MCF 10A (cell line): ENCODE measurements at regions not wholly inside any gene's neighbourhood (a gene's known extent, or its start where the extent isn't known, plus 50 kb on each side); places are given as distances from the start of the nearest gene placed in this dataset.

Source experiments
- BruUV-seq: library from RNA; stranded (reverse); fragments of 400-500 nt; replicated peaks from 2 replicates; lab custom pipeline; 2021; lab: Mats Ljungman, UMichigan
- CTCF ChIA-PET: fragments of 300-600 bp; sonication (Branson Sonifier 250); formaldehyde crosslinking; extraction: SDS; loops from one replicate; lab custom pipeline; 2021; ENCODE audit warnings: antibody characterized with exemption, inconsistent platforms; lab: Yijun Ruan, JAX
- POLR2A ChIA-PET: fragments of 300-600, 350-650 bp; sonication (Branson Sonifier 250); formaldehyde crosslinking; extraction: SDS; loops from one replicate; lab custom pipeline; 2020; ENCODE audit warnings: antibody characterized with exemption, inconsistent platforms; lab: Yijun Ruan, JAX
- DNase-seq: peaks from one replicate; pipeline ENCODE4 v3.0.0-alpha.2; 2018; ENCODE audit not compliant: unreplicated experiment
- H3K27ac Mint-ChIP-seq: one replicate; pipeline ENCODE4 v1.8.0; 2022; ENCODE audit warnings: mild to moderate bottlenecking, low read depth, mixed read lengths; ENCODE audit not compliant: unreplicated experiment
- H3K27me3 Mint-ChIP-seq: one replicate; pipeline ENCODE4 v1.8.0; 2022; ENCODE audit warnings: mixed read lengths; ENCODE audit not compliant: insufficient read depth, unreplicated experiment
- H3K36me3 Mint-ChIP-seq: one replicate; pipeline ENCODE4 v1.8.0; 2022; ENCODE audit warnings: mild to moderate bottlenecking, moderate library complexity, mixed read lengths; ENCODE audit not compliant: insufficient read depth, unreplicated experiment
- H3K4me1 Mint-ChIP-seq: one replicate; pipeline ENCODE4 v1.8.0; 2022; ENCODE audit warnings: mixed read lengths; ENCODE audit not compliant: insufficient read depth, unreplicated experiment
- H3K4me3 Mint-ChIP-seq: one replicate; pipeline ENCODE4 v1.8.0; 2022; ENCODE audit warnings: mild to moderate bottlenecking, moderate library complexity, mixed read lengths; ENCODE audit not compliant: unreplicated experiment
- H3K9me3 Mint-ChIP-seq: one replicate; pipeline ENCODE4 v1.8.0; 2022; ENCODE audit warnings: mixed read lengths; ENCODE audit not compliant: unreplicated experiment
- CTCF ChIP-seq: fragments of 200-600 bp; IDR thresholded peaks from one replicate; pipeline ENCODE4 v1.8.0; 2022; ENCODE audit warnings: antibody characterized with exemption, mild to moderate bottlenecking; ENCODE audit not compliant: unreplicated experiment
- intact Hi-C: fragments of 100-400 bp; cut with micrococcal nuclease; formaldehyde crosslinking; loops from 2 replicates; pipeline ENCODE4 v1.14.1; 2022

- DNase-seq, result no peak
- Mint-ChIP-seq H3K27ac (no peak overlapping the region), H3K9me3 (no peaks in the 10 kb centered on the region), H3K36me3 (no peaks in the 10 kb centered on the region), H3K4me3 (no peak overlapping the region), H3K27me3 (no peaks in the 10 kb centered on the region), H3K4me1 (no peaks in the 10 kb centered on the region)
- intact Hi-C loops, result no loop called here
- no peak for TF ChIP-seq CTCF
- POLR2A ChIA-PET, result no interaction called here
- CTCF ChIA-PET, result interaction anchor here (1.1 to 1.5 kb wide), 2 partner anchors 11 to 221 kb away, joined by 3 read pairs; no protein-coding TSS in a partner anchor
- BruUV-seq, result no TSS peak
Observed at GRCh38 chr1:181204530-181204929, 116.0 kb downstream of the IER5 start.

GRCh38 chr1:181205901-181206300 is 117.4 kb downstream of the IER5 start:
- Mint-ChIP-seq H3K27ac (no peak overlapping the region), H3K4me1 (no peaks in the 10 kb centered on the region), H3K9me3 (no peaks in the 10 kb centered on the region), H3K4me3 (no peak overlapping the region), H3K27me3 (no peaks in the 10 kb centered on the region), H3K36me3 (no peaks in the 10 kb centered on the region)
- ChIA-PET CTCF (interaction anchor here (1.0 to 1.8 kb wide), 2 partner anchors 16 to 219 kb away, joined by 4 read pairs; no protein-coding TSS in a partner anchor), POLR2A (no interaction called here)
- DNase-seq, result no peak
- intact Hi-C loops, result no loop called here
- no peak for TF ChIP-seq CTCF
- no TSS peak for BruUV-seq

- intact Hi-C loops, result no loop called here
- BruUV-seq, result no TSS peak
- Mint-ChIP-seq H3K4me3 (no peak overlapping the region), H3K4me1 (no peaks in the 10 kb centered on the region), H3K27ac (no peak overlapping the region), H3K27me3 (no peaks in the 10 kb centered on the region), H3K36me3 (no peaks in the 10 kb centered on the region), H3K9me3 (no peaks in the 10 kb centered on the region)
- POLR2A ChIA-PET, result no interaction called here
- CTCF ChIA-PET, result interaction anchor here (1.2 to 3.2 kb wide), 4 partner anchors 15 to 219 kb away, joined by 3 to 11 read pairs (median 5); no protein-coding TSS in a partner anchor
- no peak for DNase-seq
- no peak for TF ChIP-seq CTCF
Observed at GRCh38 chr1:181206513-181206912, 118.0 kb downstream of the IER5 start.

GRCh38 chr1:181206979-181207790 is 118.7 kb downstream of the IER5 start:
- POLR2A ChIA-PET, result interaction anchor here (0.6 kb wide), 1 partner anchor 237 kb away, joined by 3 read pairs; no protein-coding TSS in a partner anchor
- Mint-ChIP-seq H3K27me3 (no peaks in the 10 kb centered on the region), H3K36me3 (no peaks in the 10 kb centered on the region), H3K27ac (no peak overlapping the region), H3K4me1 (no peaks in the 10 kb centered on the region), H3K4me3 (no peak overlapping the region), H3K9me3 (no peaks in the 10 kb centered on the region)
- CTCF ChIA-PET, result interaction anchor here (1.2 to 3.2 kb wide), 5 partner anchors 16 to 218 kb away, joined by 3 to 11 read pairs (median 4); no protein-coding TSS in a partner anchor
- no peak for DNase-seq
- BruUV-seq, result no TSS peak
- intact Hi-C loops, result no loop called here
- TF ChIP-seq CTCF, result no peak
